HepG2 (cell line): ENCODE measurements at regions not wholly inside any gene's neighbourhood (a gene's known extent, or its start where the extent isn't known, plus 50 kb on each side); places are given as distances from the start of the nearest gene placed in this dataset.
A peak's percentile ranks its signal among the peaks of the same experiment; 100 is the strongest.

Experiments used
- ATAC-seq: fragments of 200-7000 bp; cut with Tn5 transposase; 3 replicates; pipeline ENCODE4 v1.9.1; 2020; ENCODE audit warnings: mild to moderate bottlenecking, moderate library complexity
- BruUV-seq: library from RNA; stranded (reverse); fragments of 400-500 nt; replicated peaks from 2 replicates; lab custom pipeline; 2021; lab: Mats Ljungman, UMichigan
- CTCF ChIA-PET: fragments of 300-600 bp; formaldehyde crosslinking; extraction: SDS; loops from one replicate; lab custom pipeline; 2021; ENCODE audit warnings: low total read pairs, inconsistent platforms, low intra/inter-chr PET ratio; lab: Yijun Ruan, JAX
- POLR2A ChIA-PET: fragments of 350-600 bp; sonication (Branson Sonifier 250); formaldehyde crosslinking; loops from one replicate; lab custom pipeline; 2020; ENCODE audit warnings: antibody characterized with exemption, inconsistent platforms; lab: Yijun Ruan, JAX
- DNase-seq: peaks from one replicate; pipeline ENCODE4 v3.0.0-alpha.2; 2015; ENCODE audit warnings: low spot score
- FAIRE-seq: peaks from 3 replicates; lab custom pipeline; 2011; peaks lifted over from hg19 to GRCh38; lab: Jason Lieb, UNC
- H2AFZ ChIP-seq: one replicate; pipeline ENCODE4 v1.6.1; 2011; ENCODE audit warnings: low read length, inconsistent platforms
- H3K27ac ChIP-seq: fragments of 300-600 bp; 3 replicates; pipeline ENCODE4 v1.8.0; 2011; ENCODE audit warnings: mixed run types, mild to moderate bottlenecking, mixed read lengths, low read length, inconsistent platforms; ENCODE audit not compliant: insufficient read depth; ENCODE audit errors: extremely low read length
- H3K27me3 ChIP-seq, 2 experiments: fragments of 200-600 bp in 1 of 2; 2 replicates in 1 of 2; 3 replicates in 1 of 2; pipeline versions ENCODE4 v1.6.0 to v1.8.0; 2011; ENCODE audit warnings: low read length in 2 of 2, mild to moderate bottlenecking in 2 of 2, moderate library complexity in 2 of 2, inconsistent platforms in 1 of 2; ENCODE audit not compliant: insufficient read depth in 2 of 2, control insufficient read depth in 1 of 2
- H3K36me3 ChIP-seq, 2 experiments: fragments of 200-600 bp in 1 of 2; replicated peaks in 1 of 2; 2 replicates in 1 of 2; 3 replicates in 1 of 2; pipeline versions ENCODE4 v1.5.1 to v1.8.0; 2011; ENCODE audit warnings: low read length in 2 of 2, inconsistent platforms in 1 of 2; ENCODE audit not compliant: insufficient read depth in 2 of 2, control insufficient read depth in 1 of 2
- H3K4me1 ChIP-seq: 2 replicates; pipeline ENCODE4 v1.5.1; 2012; ENCODE audit warnings: low read length, inconsistent platforms; ENCODE audit not compliant: insufficient read depth
- H3K4me2 ChIP-seq: 2 replicates; pipeline ENCODE4 v1.6.0; 2011; ENCODE audit warnings: low read depth, low read length, inconsistent platforms
- H3K4me3 ChIP-seq, 3 experiments: fragments of 200-600 bp in 1 of 3; sonication (generic), shearing (Covaris generic) in 1 of 3; replicated peaks in 1 of 3; 2 replicates each; pipeline ENCODE4 v1.5.1; 2011 to 2016; ENCODE audit warnings: low read length in 3 of 3, inconsistent platforms in 2 of 3, low read depth in 2 of 3, mild to moderate bottlenecking in 2 of 3, control low read depth in 1 of 3, mixed read lengths in 1 of 3; ENCODE audit not compliant: insufficient read depth in 1 of 3
- H3K79me2 ChIP-seq: one replicate; pipeline ENCODE4 v1.6.1; 2011; ENCODE audit warnings: low read length, inconsistent platforms; ENCODE audit not compliant: insufficient read depth
- H3K9ac ChIP-seq: 2 replicates; pipeline ENCODE4 v1.6.0; 2011; ENCODE audit warnings: mild to moderate bottlenecking, low read depth, low read length, inconsistent platforms; ENCODE audit not compliant: insufficient read depth
- H3K9me3 ChIP-seq: 2 replicates; pipeline ENCODE4 v1.5.1; 2012; ENCODE audit warnings: mild to moderate bottlenecking, low read length
- H4K20me1 ChIP-seq: 2 replicates; pipeline ENCODE4 v1.6.0; 2011; ENCODE audit warnings: inconsistent platforms, mild to moderate bottlenecking, low read length, moderate library complexity; ENCODE audit not compliant: insufficient read depth
- ESRRA ChIP-seq: sonication (generic); formaldehyde crosslinking; IDR thresholded peaks from 2 replicates; pipeline ENCODE4 v1.5.1; 2020; ENCODE audit warnings: mild to moderate bottlenecking, low read depth, missing genetic modification reagents
- PPARG ChIP-seq: conservative IDR thresholded peaks from 2 replicates; pipeline ENCODE4 v1.6.1; 2016; ENCODE audit warnings: missing biosample characterization, missing genetic modification reagents
- SOX5 ChIP-seq: IDR thresholded peaks from 2 replicates; pipeline ENCODE4 v1.6.1; 2016; ENCODE audit warnings: borderline replicate concordance
- STAG1 ChIP-seq: sonication (generic); formaldehyde crosslinking; IDR thresholded peaks from 2 replicates; pipeline ENCODE4 v1.4.0; 2020; ENCODE audit warnings: missing genetic modification reagents
- THAP7 ChIP-seq: sonication (generic); formaldehyde crosslinking; IDR thresholded peaks from 2 replicates; pipeline ENCODE4 v1.8.1; 2023; ENCODE audit warnings: mild to moderate bottlenecking, missing genetic modification reagents
- ZBTB37 ChIP-seq: sonication (generic); formaldehyde crosslinking; IDR thresholded peaks from 2 replicates; pipeline ENCODE4 v1.4.0; 2020; ENCODE audit warnings: mild to moderate bottlenecking, missing genetic modification reagents
- ZMYM3 ChIP-seq: sonication (generic); formaldehyde crosslinking; IDR thresholded peaks from 2 replicates; pipeline ENCODE4 v1.5.1; 2020; ENCODE audit warnings: mild to moderate bottlenecking, missing genetic modification reagents
- ZNF263 ChIP-seq: sonication (generic); formaldehyde crosslinking; IDR thresholded peaks from 2 replicates; pipeline ENCODE4 v1.4.0; 2020; ENCODE audit warnings: missing genetic modification reagents
- ZNF639 ChIP-seq: conservative IDR thresholded peaks from 2 replicates; pipeline ENCODE4 v1.6.1; 2018; ENCODE audit warnings: missing genetic modification reagents
- WGBS: methylation state at CpG from one replicate; pipeline ENCODE4 v1.1.6; 2017; ENCODE audit warnings: low lambda C conversion rate; 5-methylcytosine and 5-hydroxymethylcytosine counted together
- in situ Hi-C: cut with HindIII; loops from 2 replicates; pipeline ENCODE4 v1.10.0; 2017; ENCODE audit warnings: low pct_unique_long_range_greater_than_20kb; ENCODE audit not compliant: extremely low pct_ligation_motif_present
- intact Hi-C: fragments of 100-400 bp; cut with micrococcal nuclease; formaldehyde crosslinking; loops from one replicate; pipeline ENCODE4 v1.10.0; 2022; ENCODE audit not compliant: unreplicated experiment

- TF ChIP-seq ZNF639 (CRISPR knock-in tag) = no peak
- no peak for TF ChIP-seq ZBTB37 (CRISPR knock-in tag)
- TF ChIP-seq ZMYM3 = no peak
- no peak for TF ChIP-seq SOX5
- no peak for TF ChIP-seq THAP7 (CRISPR knock-in tag)
- no peak for TF ChIP-seq STAG1 (CRISPR knock-in tag)
These were observed 174.1 kb downstream of the UXS1 start (continued) for GRCh38 chr2:106020032-106020431.

- no peaks in the 10 kb centered on the region for H3K36me3 ChIP-seq
- ChIA-PET POLR2A (no interaction called here), CTCF (no interaction called here)
- H3K4me3 ChIP-seq = no peak overlapping the region
- H4K20me1 ChIP-seq = no peaks in the 10 kb centered on the region
- no peak for DNase-seq
- in situ Hi-C loops = no loop called here
- H3K4me1 ChIP-seq = no peaks in the 10 kb centered on the region
- H3K4me2 ChIP-seq = peak overlapping the region; percentile 33
- intact Hi-C loops = no loop called here
- no TSS peak for BruUV-seq
- peaks cover 0 to 15% of the 10 kb centered on the region in 2 experiments; a peak in 3 of 5 replicates for H3K27me3 ChIP-seq
- ATAC-seq = no peak; the same call in 1 of the 3 replicates
- 14% methylated on average over 5 of the region's 5 CpGs for WGBS
- H3K27ac ChIP-seq = no peak overlapping the region
- TF ChIP-seq ZNF263 (CRISPR knock-in tag) (peak; percentile 59; the same call in 1 of the 2 replicates), ESRRA (no peak), PPARG (CRISPR knock-in tag) (no peak)
- no peak overlapping the region for H3K9ac ChIP-seq
- H3K9me3 ChIP-seq = no peaks in the 10 kb centered on the region
- H2AFZ ChIP-seq = no peak overlapping the region
- FAIRE-seq = no peak
- H3K79me2 ChIP-seq = no peaks in the 10 kb centered on the region
These were observed 176.0 kb downstream of the UXS1 start for GRCh38 chr2:106018141-106018540.
